ENCODE measurements at regions not wholly inside any gene's neighbourhood (a gene's known extent, or its start where the extent isn't known, plus 50 kb on each side); places are given as distances from the start of the nearest gene placed in this dataset.
"Not testable (repeated sequence)": the region's sequence is repeated elsewhere in the genome, so short reads cannot be mapped to it uniquely, and the experiment has no call there.

DNA sequence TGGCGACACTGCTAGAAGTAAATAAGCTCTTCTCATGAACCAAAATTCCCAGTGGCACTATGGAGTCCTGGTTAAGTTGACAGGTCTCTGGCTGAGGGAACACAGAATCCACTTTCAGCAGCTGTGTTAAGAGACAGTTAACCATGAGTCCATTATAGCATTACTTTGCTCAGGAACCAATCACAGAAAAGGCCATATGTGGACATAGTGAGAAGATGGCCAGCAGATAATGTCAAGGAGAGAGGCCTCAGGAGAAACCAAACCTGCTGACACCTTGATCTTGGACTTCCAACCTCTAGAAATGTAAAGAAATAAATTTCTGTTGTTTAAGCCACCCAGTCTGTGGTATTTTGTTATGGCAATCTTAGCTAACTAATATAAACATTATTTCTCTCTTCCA, 88.7 kb upstream of the SPTLC1 start:
- TF ChIP-seq POLR2A, POLR2AphosphoS5 (IDR thresholded peaks at IDR 0.05): not testable (repeated sequence)
